Fibroblast of the conjunctiva (primary cell): ENCODE measurements at regions not wholly inside any gene's neighbourhood (a gene's known extent, or its start where the extent isn't known, plus 50 kb on each side); places are given as distances from the start of the nearest gene placed in this dataset.

Source experiments
- DNase-seq: peaks from one replicate; pipeline ENCODE4 v3.0.0-alpha.2; 2010; ENCODE audit warnings: low read depth

DNA sequence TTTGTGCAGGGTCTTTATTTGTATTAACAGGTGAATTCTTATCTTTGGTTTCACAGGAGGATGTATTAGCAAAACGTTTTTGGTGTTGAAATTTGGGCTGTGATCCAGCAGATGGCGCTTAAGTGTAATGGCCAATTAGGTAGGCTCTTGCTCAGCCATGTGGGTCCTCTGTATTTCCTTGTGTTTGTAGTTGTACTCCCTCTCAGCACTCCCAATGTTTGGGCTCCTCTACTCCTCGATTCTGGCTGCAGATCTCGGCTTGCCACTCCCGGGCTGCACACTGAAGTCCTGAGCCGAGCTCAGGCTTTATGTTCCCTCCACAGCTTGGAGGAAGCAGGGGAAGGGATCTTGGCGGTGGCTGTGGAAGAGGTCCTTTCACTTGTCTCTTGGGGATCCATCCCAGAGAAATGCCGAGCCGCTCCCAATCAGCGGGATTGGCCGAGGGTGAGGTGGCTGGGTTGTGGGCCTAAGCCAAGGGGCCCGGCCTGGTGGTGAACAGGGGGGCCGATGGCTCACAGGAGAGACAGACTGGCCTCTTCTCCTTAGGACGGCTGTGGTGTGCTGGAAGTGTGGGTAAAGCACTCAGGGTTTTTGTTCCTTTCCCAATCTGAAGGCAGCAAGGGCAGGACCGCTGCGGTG, 133.7 kb downstream of the AEBP2 start:
- peak; percentile 32 for DNase-seq

- no peak for DNase-seq
Observed at GRCh38 chr12:19573866-19574265, 134.6 kb downstream of the AEBP2 start.

- no peak for DNase-seq
Observed at GRCh38 chr12:19574601-19575000, 135.3 kb downstream of the AEBP2 start.

DNA sequence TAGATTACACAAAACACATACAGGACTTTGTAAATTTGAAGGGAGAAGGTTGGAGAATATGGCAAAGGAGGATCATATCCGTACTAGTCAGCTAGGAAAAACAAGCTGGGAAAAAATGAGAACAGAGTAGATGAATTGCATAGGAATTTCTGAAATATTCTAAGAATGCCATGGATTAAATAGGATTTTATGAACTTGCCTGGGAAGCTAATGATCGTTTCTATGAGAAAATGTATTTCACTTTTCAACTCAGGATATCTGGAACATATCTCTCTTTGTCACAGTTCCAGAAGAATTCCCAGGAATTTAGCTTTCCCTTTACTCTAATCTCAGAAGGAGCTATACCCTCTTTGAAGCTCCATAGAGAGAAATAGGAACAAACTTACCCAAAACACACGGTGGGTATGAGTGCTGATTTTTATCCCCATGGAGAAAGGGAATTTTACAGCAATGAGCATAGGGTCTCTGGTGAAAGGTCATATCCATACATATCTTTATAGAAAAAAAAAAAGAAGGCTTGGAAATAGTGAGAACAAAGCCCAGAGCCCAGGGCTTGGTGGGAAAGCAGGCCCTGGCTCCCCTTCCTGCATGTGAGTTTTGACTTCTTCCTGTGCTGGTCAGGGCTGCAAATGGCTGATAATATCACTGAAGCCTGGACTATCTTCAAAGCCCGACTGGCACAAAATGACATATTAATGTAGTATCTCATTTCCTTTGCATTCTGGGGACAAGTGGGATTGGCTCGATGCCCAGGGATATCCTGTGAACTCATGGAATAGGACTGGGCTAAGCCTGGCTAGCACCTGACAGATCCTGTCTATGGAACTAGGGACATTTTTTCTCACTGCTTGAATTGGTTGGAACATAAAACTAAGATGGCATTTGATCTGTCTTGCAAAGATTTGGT, 136.3 kb downstream of the AEBP2 start:
- DNase-seq, result no peak

- no peak for DNase-seq
Observed at GRCh38 chr12:19576506-19577280, 137.4 kb downstream of the AEBP2 start.

GRCh38 chr12:19577281-19577530, 137.9 kb downstream of the AEBP2 start:
- DNase-seq, result no peak

DNA sequence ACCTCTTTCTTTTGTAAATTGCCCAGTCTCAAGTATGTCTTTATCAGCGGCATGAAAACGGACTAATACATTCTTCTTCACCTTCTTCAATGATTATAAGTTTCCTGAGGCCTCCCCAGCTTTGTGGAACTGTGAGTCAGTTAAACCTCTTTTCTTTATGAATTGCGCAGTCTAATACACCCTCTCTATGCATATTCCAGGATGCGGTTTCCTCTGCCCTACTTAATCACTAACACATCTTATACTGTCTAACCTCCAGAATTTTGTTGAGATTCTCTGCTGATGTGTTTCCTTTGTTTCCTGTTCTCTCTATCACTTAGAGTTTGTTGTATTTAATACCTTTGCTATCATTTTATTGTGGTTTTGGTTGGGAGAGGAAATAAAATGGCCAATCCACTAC, 145.4 kb downstream of the AEBP2 start:
- no peak for DNase-seq

- DNase-seq, result no peak
Observed at GRCh38 chr12:19588951-19589350, 149.7 kb downstream of the AEBP2 start.

- DNase-seq, result no peak
Observed at GRCh38 chr12:19591951-19592350, 152.7 kb downstream of the AEBP2 start.

- DNase-seq, result no peak
Observed at GRCh38 chr12:19596434-19597166, 157.3 kb downstream of the AEBP2 start.

GRCh38 chr12:19597167-19598026, 158.1 kb downstream of the AEBP2 start:
- DNase-seq, result no peak

- no peak for DNase-seq
Observed at GRCh38 chr12:19605720-19606119, 166.4 kb downstream of the AEBP2 start.

DNA sequence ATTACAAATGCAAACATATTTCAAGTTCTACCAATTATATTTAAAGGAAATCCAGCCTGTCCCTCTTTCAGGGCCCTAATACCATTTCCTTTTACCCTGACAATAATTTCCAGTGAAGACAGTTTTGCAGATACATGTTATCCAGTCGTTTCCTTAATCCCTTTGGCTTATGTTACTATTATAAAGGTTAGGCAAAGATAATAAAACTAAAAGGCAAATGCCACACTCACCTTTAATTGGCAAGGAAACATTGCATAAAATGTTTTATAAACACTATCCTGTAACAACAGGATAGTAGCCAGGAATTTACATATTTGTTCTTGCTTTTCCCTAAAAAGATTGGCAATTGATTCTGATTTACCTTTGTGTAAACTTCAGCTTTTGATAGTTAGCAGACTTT, 168.7 kb downstream of the AEBP2 start:
- DNase-seq, result no peak

GRCh38 chr12:19613051-19613535, 173.8 kb downstream of the AEBP2 start:
- no peak for DNase-seq

DNA sequence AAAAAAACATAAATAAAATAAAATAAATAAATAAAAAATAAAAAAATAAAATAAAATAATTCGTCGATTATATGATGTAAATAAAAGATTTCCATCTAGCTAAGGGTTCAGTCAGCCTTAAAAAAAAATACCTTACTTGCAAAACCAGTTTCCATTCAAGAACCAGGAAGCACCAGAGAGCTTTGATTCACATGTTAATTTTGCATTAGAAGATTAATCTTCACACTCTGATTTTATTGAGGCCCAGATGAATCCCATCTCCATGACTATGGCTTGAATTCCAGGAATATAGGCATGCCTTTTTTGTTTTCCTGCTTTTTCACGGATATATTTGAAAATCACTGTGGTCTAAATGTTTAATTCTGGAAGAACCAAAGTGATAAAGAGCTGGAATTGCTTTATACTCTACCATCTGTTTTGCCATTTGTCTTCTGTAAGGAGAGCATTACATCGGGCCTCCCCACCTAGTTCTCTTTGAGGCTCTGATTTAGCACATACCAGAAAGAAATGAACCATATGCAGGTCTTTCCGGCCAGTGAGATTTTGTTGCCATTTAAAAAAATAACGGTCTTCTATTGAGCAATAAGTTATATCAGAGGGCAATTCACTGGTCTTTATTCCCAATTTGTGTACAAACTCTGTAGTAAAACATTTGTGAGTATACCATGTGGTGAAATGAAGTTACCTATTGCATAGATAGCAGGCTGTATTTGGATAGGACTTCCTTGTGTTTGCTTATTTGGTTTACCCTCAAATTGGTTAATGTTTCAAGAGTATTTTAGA, 175.5 kb downstream of the AEBP2 start:
- DNase-seq, result no peak

- DNase-seq, result no peak
Observed at GRCh38 chr12:19615384-19615725, 176.1 kb downstream of the AEBP2 start.

DNA sequence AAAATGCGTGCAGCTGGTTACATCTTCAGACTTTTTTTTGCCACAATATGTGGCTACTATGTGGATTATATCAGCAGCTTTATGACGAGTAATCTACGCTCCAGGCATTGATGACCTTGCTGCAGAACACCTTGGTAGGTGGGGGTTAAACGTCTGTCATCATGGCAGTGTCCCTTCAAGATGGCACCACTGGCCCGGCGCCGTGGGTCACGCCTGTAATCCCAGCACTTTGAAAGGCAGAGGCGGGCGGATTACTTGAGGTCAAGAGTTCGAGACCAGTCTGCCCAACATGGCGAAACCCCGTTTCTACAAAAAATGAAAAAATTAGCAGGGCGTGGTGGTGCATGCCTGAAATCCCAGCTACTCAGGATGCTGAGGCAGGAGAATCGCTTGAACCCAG, 177.5 kb downstream of the AEBP2 start:
- no peak for DNase-seq

DNA sequence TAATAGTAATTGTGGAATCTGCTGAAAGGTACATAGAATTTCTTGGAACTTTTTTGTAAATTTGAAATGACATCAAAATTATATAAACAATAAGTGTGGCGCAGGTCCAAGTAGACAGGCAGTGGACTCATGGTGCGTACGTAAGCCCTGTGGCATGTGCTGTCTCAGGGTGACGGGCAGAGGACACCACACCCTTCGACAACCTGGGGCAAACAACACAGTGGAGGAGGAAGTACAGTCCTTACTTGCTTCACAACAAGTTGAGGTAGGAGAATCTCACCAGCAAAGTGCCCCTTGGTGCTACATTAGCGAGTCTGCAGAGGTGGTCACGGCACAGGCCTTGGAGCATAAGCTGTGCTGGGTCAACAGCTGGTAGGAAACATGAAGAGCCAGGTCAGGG, 180.9 kb downstream of the AEBP2 start:
- DNase-seq, result no peak

DNA sequence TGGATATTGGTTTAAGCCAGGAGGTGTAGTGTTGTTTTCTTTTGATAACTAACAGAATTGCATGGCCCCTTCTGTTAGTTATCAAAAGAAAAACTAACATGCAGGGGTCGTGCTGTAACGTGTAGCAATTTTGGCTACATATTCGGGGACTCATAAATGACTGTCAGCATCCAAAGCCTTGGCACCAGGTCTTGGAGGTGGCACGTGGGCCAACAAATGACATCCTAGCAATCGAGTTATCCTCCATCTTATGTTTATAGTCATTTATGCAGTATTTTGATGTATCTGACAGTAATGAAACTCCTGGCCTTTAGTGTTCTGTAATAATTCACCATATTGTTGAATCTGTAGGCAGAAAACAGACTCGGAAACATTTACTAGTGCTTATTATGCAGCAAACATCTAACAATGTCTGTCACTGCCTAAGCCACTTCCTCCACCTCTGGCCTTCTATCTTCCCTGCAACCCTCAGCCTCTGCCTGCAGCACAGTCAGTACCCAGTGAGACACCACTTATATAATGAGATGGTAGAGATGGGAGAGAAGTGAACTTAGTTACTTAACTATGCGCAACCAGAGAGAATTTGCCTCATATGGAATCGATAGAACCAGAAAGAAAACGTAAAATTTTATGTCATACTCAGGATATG, 184.6 kb downstream of the AEBP2 start:
- no peak for DNase-seq

- no peak for DNase-seq
Observed at GRCh38 chr12:19624491-19624890, 185.2 kb downstream of the AEBP2 start.
